ENCODE measurements at regions not wholly inside any gene's neighbourhood (a gene's known extent, or its start where the extent isn't known, plus 50 kb on each side); places are given as distances from the start of the nearest gene placed in this dataset.

DNA sequence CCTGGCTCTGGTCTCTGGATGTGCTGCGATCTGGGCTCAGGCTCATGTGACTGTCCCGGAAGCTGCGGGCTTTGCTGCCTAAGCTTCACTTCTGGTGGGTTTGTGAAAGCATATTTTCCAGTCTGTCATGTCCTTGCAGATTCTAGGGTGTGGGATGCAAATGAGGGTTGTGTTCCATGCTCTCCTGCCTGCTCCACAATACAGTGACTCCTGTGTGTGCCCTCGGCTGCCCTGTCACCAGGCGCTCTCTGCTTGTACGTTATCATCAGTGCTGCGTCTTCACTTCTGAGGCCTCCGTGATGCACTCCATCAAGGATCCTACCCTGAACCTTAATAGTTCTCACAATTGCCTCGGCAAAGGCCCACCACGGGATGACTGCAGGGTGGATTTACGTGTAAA lies 84.2 kb downstream of the TTLL2 start:
- TF ChIP-seq, protein P1, sequence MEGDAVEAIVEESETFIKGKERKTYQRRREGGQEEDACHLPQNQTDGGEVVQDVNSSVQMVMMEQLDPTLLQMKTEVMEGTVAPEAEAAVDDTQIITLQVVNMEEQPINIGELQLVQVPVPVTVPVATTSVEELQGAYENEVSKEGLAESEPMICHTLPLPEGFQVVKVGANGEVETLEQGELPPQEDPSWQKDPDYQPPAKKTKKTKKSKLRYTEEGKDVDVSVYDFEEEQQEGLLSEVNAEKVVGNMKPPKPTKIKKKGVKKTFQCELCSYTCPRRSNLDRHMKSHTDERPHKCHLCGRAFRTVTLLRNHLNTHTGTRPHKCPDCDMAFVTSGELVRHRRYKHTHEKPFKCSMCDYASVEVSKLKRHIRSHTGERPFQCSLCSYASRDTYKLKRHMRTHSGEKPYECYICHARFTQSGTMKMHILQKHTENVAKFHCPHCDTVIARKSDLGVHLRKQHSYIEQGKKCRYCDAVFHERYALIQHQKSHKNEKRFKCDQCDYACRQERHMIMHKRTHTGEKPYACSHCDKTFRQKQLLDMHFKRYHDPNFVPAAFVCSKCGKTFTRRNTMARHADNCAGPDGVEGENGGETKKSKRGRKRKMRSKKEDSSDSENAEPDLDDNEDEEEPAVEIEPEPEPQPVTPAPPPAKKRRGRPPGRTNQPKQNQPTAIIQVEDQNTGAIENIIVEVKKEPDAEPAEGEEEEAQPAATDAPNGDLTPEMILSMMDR (conservative IDR thresholded peaks at IDR 0.05; ENCODE audit: low read length), result no peak
- TF ChIP-seq EZH2phosphoT487 (IDR thresholded peaks at IDR 0.05; ENCODE audit: borderline replicate concordance, low read depth, low read length), result no peak
